ENCODE measurements at regions not wholly inside any gene's neighbourhood (a gene's known extent, or its start where the extent isn't known, plus 50 kb on each side); places are given as distances from the start of the nearest gene placed in this dataset.

DNA sequence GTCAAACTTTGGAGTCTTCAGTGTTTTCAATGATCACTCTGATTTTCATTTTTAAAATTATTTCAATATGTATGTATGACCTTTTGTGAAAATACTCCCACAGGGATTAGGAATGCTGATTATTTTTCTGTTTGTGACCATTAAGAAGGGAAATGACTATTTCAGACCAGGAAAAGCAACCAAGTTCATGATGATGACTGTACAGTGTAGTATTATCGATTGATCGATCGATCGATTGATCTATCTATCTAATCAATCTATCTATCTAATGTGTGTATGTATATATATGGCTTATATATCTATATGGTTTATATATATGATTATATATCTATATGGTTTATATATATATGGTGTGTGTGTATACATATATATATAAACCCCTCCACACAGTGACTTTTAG, 131.5 kb upstream of the VEGFC start:
- Mint-ChIP-seq H3K27me3 (ENCODE audit: low read depth) (no peaks in the 10 kb centered on the region), H3K27ac (no peak overlapping the region), H3K9me3 (no peaks in the 10 kb centered on the region), H3K4me3 (no peak overlapping the region), H3K4me1 (ENCODE audit: low read depth) (no peaks in the 10 kb centered on the region), H3K36me3 (ENCODE audit: low read depth) (no peaks in the 10 kb centered on the region)
- no peak for DNase-seq (ENCODE audit: low spot score)

DNA sequence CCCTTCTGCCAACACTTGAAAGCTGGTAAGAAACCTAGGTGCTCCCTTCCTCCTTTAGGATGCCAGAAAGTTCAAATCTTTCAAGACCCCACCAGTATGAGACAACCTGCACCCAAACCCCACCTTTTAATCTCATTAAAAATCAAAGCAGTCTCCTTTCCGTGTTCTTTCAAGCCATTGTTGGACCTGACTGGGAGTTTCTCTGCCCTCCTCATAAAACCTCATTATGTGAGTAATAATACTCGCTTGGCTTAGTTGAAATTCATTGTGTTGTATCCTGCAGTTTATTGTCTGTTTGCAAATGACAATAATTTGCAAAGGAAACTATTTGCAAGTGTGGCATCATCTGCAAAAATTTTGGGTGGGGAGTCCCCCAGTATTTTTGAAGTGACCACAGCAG, 133.2 kb upstream of the VEGFC start:
- DNase-seq (ENCODE audit: low spot score): no peak
- Mint-ChIP-seq H3K9me3 (no peaks in the 10 kb centered on the region), H3K27me3 (ENCODE audit: low read depth) (no peaks in the 10 kb centered on the region), H3K4me3 (no peak overlapping the region), H3K27ac (no peak overlapping the region), H3K4me1 (ENCODE audit: low read depth) (no peaks in the 10 kb centered on the region), H3K36me3 (ENCODE audit: low read depth) (no peaks in the 10 kb centered on the region)

DNA sequence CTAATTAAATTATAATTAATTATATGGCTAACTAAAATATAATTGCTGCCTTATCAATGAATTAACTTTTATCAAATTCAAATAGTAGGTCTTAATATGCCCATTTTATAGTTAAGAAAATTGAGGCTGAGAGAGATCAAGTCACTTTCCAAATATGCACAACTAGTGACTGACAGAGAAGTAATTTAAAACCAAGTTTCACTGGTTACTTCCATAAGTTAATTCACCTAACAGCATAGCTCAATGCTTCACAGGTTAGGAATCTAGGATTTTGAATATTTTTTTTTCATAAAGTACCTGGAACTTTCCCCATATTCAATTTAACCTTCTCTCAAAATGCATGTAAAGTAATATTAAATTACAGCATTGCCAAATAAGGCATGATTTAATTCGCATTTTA, 134.4 kb upstream of the VEGFC start:
- H3K27ac Mint-ChIP-seq: no peak overlapping the region
- no peaks in the 10 kb centered on the region for H3K36me3 Mint-ChIP-seq (ENCODE audit: low read depth)
- no peak overlapping the region for H3K4me3 Mint-ChIP-seq
- no peaks in the 10 kb centered on the region for H3K4me1 Mint-ChIP-seq (ENCODE audit: low read depth)
- no peak for DNase-seq (ENCODE audit: low spot score)
- no peaks in the 10 kb centered on the region for H3K27me3 Mint-ChIP-seq (ENCODE audit: low read depth)
- no peaks in the 10 kb centered on the region for H3K9me3 Mint-ChIP-seq

DNA sequence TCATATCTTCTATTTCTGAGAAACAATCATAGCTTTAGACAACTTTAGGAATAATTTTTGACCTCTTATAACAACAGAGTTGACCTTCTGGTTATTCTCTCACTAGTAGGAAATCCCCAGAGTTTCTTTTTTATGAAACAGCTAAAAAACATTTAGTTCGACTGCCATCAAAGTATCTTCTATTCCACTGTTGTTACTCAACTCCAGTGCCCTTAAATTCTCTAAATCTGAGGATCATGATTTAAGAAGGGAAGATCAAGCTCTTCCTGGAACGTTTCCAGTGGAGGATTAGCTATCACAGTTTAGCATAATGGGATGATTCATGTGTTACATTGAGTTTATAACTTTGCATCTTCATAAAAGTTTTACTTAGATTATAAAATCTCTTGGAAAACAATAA, 134.9 kb upstream of the VEGFC start:
- Mint-ChIP-seq H3K27me3 (ENCODE audit: low read depth) (no peaks in the 10 kb centered on the region), H3K27ac (no peak overlapping the region), H3K36me3 (ENCODE audit: low read depth) (no peaks in the 10 kb centered on the region), H3K9me3 (no peaks in the 10 kb centered on the region), H3K4me3 (no peak overlapping the region), H3K4me1 (ENCODE audit: low read depth) (no peaks in the 10 kb centered on the region)
- DNase-seq (ENCODE audit: low spot score): no peak

DNA sequence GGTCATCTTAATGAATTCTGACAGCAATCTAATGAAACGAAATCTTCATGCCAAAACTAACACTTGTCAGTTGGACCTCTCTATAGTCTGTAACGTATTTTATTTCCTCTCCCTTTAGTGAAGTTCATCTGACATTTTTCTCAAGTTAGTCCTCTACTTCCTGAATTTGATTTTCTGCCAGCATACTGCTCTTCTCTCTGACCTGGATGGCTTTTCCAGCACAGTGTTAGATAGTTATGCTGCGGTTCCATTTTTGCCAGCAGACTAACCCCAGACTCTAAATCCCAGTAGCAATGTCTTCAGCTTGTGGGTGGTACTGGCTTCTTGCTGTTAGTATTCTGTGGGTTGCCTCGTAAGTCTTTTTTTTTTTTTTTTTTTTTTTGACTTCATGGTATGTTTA, 146.7 kb upstream of the VEGFC start:
- Mint-ChIP-seq H3K4me1 (ENCODE audit: low read depth) (no peaks in the 10 kb centered on the region), H3K27ac (no peak overlapping the region), H3K9me3 (no peaks in the 10 kb centered on the region), H3K36me3 (ENCODE audit: low read depth) (no peaks in the 10 kb centered on the region), H3K4me3 (no peak overlapping the region), H3K27me3 (ENCODE audit: low read depth) (no peaks in the 10 kb centered on the region)
- DNase-seq (ENCODE audit: low spot score): no peak

DNA sequence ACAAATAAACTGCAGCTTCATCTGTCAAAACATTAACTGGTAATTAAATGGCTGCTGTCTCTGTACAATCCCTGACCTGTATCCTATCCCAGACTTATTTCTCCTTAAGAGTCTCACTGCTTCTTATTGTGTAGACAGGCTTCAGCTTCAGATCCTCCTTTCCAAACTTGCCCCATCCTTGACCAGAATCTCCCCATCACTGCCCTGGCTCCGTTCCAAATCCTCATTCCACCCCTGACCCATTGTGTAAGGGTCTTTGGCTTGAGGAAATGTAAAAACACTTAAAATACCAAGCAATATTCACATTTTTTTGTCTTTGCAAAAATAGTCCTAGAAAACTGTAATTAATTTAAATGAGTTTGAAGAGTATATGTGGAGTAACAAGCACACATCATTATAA, 152.6 kb upstream of the VEGFC start:
- no peaks in the 10 kb centered on the region for H3K36me3 Mint-ChIP-seq (ENCODE audit: low read depth)
- H3K4me1 Mint-ChIP-seq (ENCODE audit: low read depth): no peaks in the 10 kb centered on the region
- no peaks in the 10 kb centered on the region for H3K9me3 Mint-ChIP-seq
- H3K4me3 Mint-ChIP-seq: no peak overlapping the region
- no peak for DNase-seq (ENCODE audit: low spot score)
- no peaks in the 10 kb centered on the region for H3K27me3 Mint-ChIP-seq (ENCODE audit: low read depth)
- H3K27ac Mint-ChIP-seq: no peak overlapping the region

DNA sequence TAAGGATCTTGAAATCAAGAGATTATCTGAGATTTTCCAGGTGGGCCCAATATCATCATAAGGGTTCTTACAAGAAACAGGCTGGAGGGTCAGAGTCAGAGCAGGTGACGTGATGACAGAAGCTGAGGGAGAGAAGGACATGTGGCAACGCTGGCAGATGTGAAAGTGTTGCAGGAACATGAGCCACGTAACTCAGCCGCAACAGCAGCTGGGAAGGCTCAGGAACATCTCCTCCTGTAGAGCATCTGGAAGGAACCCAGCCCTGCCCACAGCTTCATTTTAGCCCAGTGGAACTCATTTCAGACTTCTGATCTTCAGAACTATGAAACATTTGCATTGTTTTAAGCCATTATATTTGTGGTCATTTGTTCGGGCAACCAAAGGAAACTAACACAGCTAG, 156.3 kb upstream of the VEGFC start:
- Mint-ChIP-seq H3K36me3 (ENCODE audit: low read depth) (no peaks in the 10 kb centered on the region), H3K9me3 (no peaks in the 10 kb centered on the region), H3K4me1 (ENCODE audit: low read depth) (no peaks in the 10 kb centered on the region), H3K27ac (no peak overlapping the region), H3K4me3 (no peak overlapping the region), H3K27me3 (ENCODE audit: low read depth) (no peaks in the 10 kb centered on the region)
- DNase-seq (ENCODE audit: low spot score): no peak

DNA sequence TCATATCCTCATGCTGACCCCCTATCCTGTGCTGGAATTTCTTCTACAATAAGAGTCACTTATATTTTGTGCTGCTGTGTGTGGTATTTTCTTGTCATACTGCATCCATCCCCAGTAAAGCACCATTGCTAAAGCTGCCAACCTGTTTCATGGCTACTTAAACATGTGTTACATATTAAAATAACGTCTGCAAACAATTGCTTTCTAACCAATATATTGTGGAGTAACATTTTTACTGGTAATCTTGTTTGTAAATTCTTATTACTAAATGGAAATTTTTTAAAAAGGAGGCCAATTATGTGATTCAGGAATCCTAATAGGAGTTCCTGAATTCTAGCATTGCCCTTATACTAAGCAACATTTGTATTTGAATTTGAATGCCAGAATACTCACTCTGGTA, 160.3 kb upstream of the VEGFC start:
- no peak overlapping the region for H3K4me3 Mint-ChIP-seq
- H3K36me3 Mint-ChIP-seq (ENCODE audit: low read depth): no peaks in the 10 kb centered on the region
- no peak overlapping the region for H3K27ac Mint-ChIP-seq
- H3K27me3 Mint-ChIP-seq (ENCODE audit: low read depth): no peaks in the 10 kb centered on the region
- no peaks in the 10 kb centered on the region for H3K4me1 Mint-ChIP-seq (ENCODE audit: low read depth)
- no peak for DNase-seq (ENCODE audit: low spot score)
- peaks cover 8% of the 10 kb centered on the region for H3K9me3 Mint-ChIP-seq

DNA sequence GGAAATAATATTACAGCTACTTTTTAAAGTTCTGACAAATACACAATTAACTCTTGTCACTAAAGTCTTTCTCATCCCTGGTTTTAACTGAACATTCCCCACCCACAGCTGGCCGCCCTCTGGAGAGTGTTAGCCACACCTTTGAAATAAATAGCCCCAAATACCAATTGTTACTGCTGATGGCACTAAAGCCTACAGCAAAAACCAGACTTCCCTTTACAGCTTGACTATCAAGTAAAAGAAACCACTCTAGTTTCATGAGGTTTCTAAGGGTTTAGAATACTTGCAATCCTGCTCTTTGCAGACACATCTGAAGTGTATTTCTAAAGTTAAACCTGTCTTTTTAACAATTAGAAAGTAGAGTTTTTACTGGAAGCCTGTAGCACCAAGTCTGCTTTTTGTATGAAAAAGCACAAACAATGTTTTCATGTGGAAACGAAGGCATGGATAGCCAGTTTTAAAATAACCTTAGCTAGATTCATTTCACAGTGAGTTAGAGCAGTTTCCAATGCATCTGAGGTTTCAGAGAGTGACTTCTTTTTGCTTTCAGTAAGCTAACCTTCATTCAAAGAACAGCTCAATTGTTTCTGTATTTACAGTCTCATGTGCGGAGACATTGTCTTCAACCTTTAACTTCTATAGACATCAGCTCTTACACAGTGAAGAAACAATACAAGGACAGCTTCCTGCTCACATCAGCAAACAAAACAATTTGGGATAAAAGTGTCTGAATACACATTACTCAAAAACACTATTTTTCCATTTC, 164.8 kb upstream of the VEGFC start:
- Mint-ChIP-seq H3K27me3 (ENCODE audit: low read depth) (no peaks in the 10 kb centered on the region), H3K4me1 (ENCODE audit: low read depth) (no peaks in the 10 kb centered on the region), H3K36me3 (ENCODE audit: low read depth) (no peaks in the 10 kb centered on the region), H3K4me3 (no peak overlapping the region), H3K9me3 (peaks cover 8% of the 10 kb centered on the region), H3K27ac (no peak overlapping the region)
- DNase-seq (ENCODE audit: low spot score): no peak

DNA sequence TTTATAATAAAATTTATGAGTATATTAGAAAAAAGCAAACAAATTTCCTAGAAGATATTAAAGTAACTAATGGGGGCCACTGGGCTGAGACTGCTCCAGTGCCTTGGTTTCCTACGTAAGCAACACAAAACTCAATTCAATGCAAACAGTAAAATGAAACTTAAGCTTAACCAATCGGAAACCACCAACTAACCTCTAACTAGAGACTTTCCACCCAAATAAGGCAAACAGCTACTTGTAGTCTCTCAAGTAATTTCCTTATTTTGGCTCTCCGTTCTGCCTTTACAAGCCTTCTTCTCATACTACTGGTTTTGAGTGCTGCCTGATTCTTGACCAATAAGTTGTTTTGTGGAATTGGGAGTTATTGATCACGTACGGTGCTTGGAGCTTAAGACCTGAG, 167.3 kb upstream of the VEGFC start:
- no peaks in the 10 kb centered on the region for H3K4me1 Mint-ChIP-seq (ENCODE audit: low read depth)
- H3K4me3 Mint-ChIP-seq: no peak overlapping the region
- H3K27ac Mint-ChIP-seq: no peak overlapping the region
- H3K36me3 Mint-ChIP-seq (ENCODE audit: low read depth): no peaks in the 10 kb centered on the region
- peaks cover 8% of the 10 kb centered on the region for H3K9me3 Mint-ChIP-seq
- H3K27me3 Mint-ChIP-seq (ENCODE audit: low read depth): no peaks in the 10 kb centered on the region
- no peak for DNase-seq (ENCODE audit: low spot score)

DNA sequence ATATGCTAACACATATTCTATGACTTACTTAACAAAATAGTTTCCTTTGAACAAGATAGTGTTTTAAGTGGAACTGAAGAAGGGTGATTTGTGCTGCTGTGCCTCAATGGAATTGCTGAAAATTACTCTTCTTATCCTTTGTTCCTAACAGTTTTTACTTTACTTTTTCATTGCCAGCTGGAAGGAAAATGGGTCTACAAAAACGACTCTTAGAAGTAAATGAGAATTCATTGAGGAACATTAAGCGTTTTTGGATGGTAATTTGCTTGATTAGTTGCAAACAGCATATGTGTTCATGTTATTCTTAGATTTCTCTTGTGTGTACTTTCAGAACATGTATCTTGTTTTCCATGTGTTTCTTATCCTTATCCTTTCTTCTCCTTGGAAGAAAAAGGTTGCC, 170.4 kb upstream of the VEGFC start:
- Mint-ChIP-seq H3K27ac (no peak overlapping the region), H3K36me3 (ENCODE audit: low read depth) (no peaks in the 10 kb centered on the region), H3K4me3 (no peak overlapping the region), H3K27me3 (ENCODE audit: low read depth) (no peaks in the 10 kb centered on the region), H3K4me1 (ENCODE audit: low read depth) (no peaks in the 10 kb centered on the region), H3K9me3 (no peaks in the 10 kb centered on the region)
- no peak for DNase-seq (ENCODE audit: low spot score)

DNA sequence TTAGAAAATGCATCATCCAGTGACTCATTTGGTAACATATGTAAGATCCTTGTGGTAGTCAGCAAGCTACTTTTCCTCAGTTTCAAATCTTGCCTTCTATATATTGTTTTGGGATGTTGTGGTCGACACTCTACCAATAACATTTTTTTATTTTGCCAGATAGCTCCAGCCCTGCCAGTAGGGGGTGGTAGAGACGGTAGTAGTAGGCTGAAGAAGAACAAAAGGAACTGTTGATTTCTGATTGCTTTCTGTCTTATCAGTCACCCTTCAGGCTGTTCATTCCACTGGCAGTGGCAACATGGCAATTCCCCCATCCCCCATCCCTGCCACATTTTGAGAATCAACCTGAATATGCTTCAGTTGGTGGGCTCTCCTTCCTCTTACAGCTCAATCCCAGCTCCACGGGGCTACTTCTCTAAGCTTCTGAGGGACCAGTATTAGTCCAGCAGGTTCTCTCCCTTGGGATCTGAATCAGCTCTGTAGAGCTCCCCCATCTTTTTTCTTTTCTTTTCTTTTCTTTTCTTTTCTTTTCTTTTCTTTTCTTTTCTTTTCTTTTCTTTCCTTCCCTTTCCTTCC, 171.5 kb upstream of the VEGFC start:
- no peaks in the 10 kb centered on the region for H3K9me3 Mint-ChIP-seq
- no peaks in the 10 kb centered on the region for H3K4me1 Mint-ChIP-seq (ENCODE audit: low read depth)
- H3K27ac Mint-ChIP-seq: no peak overlapping the region
- DNase-seq (ENCODE audit: low spot score): no peak
- H3K36me3 Mint-ChIP-seq (ENCODE audit: low read depth): no peaks in the 10 kb centered on the region
- H3K27me3 Mint-ChIP-seq (ENCODE audit: low read depth): no peaks in the 10 kb centered on the region
- no peak overlapping the region for H3K4me3 Mint-ChIP-seq

DNA sequence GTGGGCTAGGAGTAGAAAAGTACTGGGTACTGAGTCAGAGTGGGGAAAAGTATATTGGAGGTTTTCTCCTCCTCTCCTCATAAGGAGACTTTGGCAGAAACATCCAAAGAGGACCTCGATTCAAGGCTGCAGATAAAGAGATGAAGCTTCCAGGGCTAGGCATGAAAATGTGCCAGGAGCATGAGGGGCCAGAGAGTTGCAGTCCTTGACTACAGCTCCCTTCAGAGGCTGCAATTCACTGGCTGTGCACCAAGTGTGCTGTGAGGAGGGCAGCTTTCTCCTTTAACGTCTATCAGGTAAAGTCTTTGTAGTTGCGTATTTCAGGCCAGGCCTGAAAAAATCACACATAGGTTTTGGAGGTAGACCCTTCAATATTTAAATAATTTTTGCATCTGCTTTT, 174.9 kb upstream of the VEGFC start:
- no peaks in the 10 kb centered on the region for H3K36me3 Mint-ChIP-seq (ENCODE audit: low read depth)
- no peaks in the 10 kb centered on the region for H3K4me1 Mint-ChIP-seq (ENCODE audit: low read depth)
- H3K4me3 Mint-ChIP-seq: no peak overlapping the region
- H3K27ac Mint-ChIP-seq: no peak overlapping the region
- H3K9me3 Mint-ChIP-seq: no peaks in the 10 kb centered on the region
- DNase-seq (ENCODE audit: low spot score): no peak
- no peaks in the 10 kb centered on the region for H3K27me3 Mint-ChIP-seq (ENCODE audit: low read depth)

DNA sequence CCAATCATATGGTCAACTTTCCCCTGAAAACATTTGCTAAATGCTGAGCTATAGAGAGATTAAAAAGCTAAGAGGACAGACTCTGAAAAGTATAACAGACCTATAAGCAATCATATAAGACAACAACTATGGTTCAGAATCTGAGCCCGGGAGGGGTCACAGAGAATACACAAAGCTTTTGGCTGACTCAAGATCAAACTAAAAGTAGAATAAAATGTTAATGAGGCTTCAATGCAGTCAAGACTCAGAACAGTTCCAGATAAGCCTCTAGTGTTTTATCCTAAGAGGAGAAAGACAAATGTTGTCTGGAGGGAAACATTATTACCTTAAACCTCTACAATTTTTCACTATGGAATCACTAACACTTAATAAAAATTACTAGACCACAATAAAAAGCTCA, 175.4 kb upstream of the VEGFC start:
- no peak overlapping the region for H3K27ac Mint-ChIP-seq
- no peaks in the 10 kb centered on the region for H3K27me3 Mint-ChIP-seq (ENCODE audit: low read depth)
- no peak for DNase-seq (ENCODE audit: low spot score)
- no peak overlapping the region for H3K4me3 Mint-ChIP-seq
- no peaks in the 10 kb centered on the region for H3K36me3 Mint-ChIP-seq (ENCODE audit: low read depth)
- no peaks in the 10 kb centered on the region for H3K4me1 Mint-ChIP-seq (ENCODE audit: low read depth)
- no peaks in the 10 kb centered on the region for H3K9me3 Mint-ChIP-seq

DNA sequence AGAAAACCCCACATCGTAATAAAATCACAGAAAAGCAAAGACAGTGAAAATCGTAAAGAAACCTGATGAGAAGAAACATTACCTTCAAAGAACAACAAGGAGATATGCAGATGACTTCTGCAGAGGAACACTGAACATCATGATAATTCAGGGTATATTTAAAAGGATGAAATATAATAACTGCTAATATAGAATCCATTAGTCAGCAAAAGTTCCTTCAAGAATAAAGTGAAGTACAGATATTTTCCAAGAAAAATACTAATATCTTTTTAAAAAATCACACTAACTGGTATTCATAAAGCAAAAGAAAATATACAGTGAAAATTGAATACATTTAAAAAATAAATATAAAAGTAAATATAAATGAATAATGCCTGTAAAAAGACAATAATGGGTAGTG, 176.3 kb upstream of the VEGFC start:
- no peaks in the 10 kb centered on the region for H3K9me3 Mint-ChIP-seq
- DNase-seq (ENCODE audit: low spot score): no peak
- no peaks in the 10 kb centered on the region for H3K27me3 Mint-ChIP-seq (ENCODE audit: low read depth)
- H3K36me3 Mint-ChIP-seq (ENCODE audit: low read depth): no peaks in the 10 kb centered on the region
- H3K27ac Mint-ChIP-seq: no peak overlapping the region
- no peaks in the 10 kb centered on the region for H3K4me1 Mint-ChIP-seq (ENCODE audit: low read depth)
- H3K4me3 Mint-ChIP-seq: no peak overlapping the region
